Large intestine (tissue), 3 donors: ENCODE measurements at regions not wholly inside any gene's neighbourhood (a gene's known extent, or its start where the extent isn't known, plus 50 kb on each side); places are given as distances from the start of the nearest gene placed in this dataset.

Experiments
- DNase-seq, 2 donors: peaks; one replicate each; pipeline versions ENCODE4 v3.0.0 to v3.0.0-alpha.2; 2013
- H3K27ac ChIP-seq: one replicate; pipeline ENCODE4 v1.5.1; 2013; ENCODE audit warnings: low read length
- H3K27me3 ChIP-seq: 2 replicates; pipeline ENCODE4 v1.6.1; 2013; ENCODE audit warnings: low read length; ENCODE audit not compliant: control insufficient read depth, insufficient read depth
- H3K36me3 ChIP-seq: 2 replicates; pipeline ENCODE4 v1.6.1; 2013; ENCODE audit warnings: low read length; ENCODE audit not compliant: control insufficient read depth, insufficient read depth
- H3K4me1 ChIP-seq: one replicate; pipeline ENCODE4 v1.6.1; 2013; ENCODE audit warnings: low read length; ENCODE audit not compliant: control insufficient read depth, insufficient read depth
- H3K4me3 ChIP-seq: one replicate; pipeline ENCODE4 v1.5.1; 2013; ENCODE audit warnings: low read length
- H3K9me3 ChIP-seq: one replicate; pipeline ENCODE4 v1.6.1; 2013; ENCODE audit warnings: mild to moderate bottlenecking, low read depth, low read length, moderate library complexity; ENCODE audit not compliant: control insufficient read depth
- WGBS: methylation state at CpG from one replicate; pipeline ENCODE4 v1.1.5; 2013; ENCODE audit warnings: low lambda C conversion rate; ENCODE audit not compliant: insufficient coverage; 5-methylcytosine and 5-hydroxymethylcytosine counted together

GRCh38 chr14:58780605-58781004 lies 142.8 kb downstream of the DACT1 start:
- H3K9me3 ChIP-seq, result no peaks in the 10 kb centered on the region
- H3K27me3 ChIP-seq, result no peaks in the 10 kb centered on the region
- no peak overlapping the region for H3K27ac ChIP-seq
- no peak overlapping the region for H3K4me3 ChIP-seq
- no CpG with 5 or more reads among the region's 6 CpGs for WGBS
- H3K36me3 ChIP-seq, result no peaks in the 10 kb centered on the region
- DNase-seq, result peak; percentile 54 to 56
- H3K4me1 ChIP-seq, result peaks cover 20% of the 10 kb centered on the region

- H3K4me3 ChIP-seq, result no peak overlapping the region
- DNase-seq, result no peak
- H3K27me3 ChIP-seq, result no peaks in the 10 kb centered on the region
- WGBS, result 81% methylated on average over 3 of the region's 6 CpGs
- H3K9me3 ChIP-seq, result no peaks in the 10 kb centered on the region
- peaks cover 20% of the 10 kb centered on the region for H3K4me1 ChIP-seq
- no peak overlapping the region for H3K27ac ChIP-seq
- H3K36me3 ChIP-seq, result no peaks in the 10 kb centered on the region
These were observed 144.2 kb downstream of the DACT1 start for GRCh38 chr14:58782011-58782410.

GRCh38 chr14:58783792-58784511 lies 146.2 kb downstream of the DACT1 start:
- no peak for DNase-seq
- Histone ChIP-seq H3K27me3 (no peaks in the 10 kb centered on the region), H3K9me3 (no peaks in the 10 kb centered on the region), H3K4me3 (no peak overlapping the region), H3K4me1 (peaks cover 13% of the 10 kb centered on the region), H3K27ac (no peak overlapping the region), H3K36me3 (no peaks in the 10 kb centered on the region)
- WGBS, result 79% methylated on average over 6 of the region's 10 CpGs

GRCh38 chr14:58784931-58785330 lies 147.2 kb downstream of the DACT1 start:
- H3K4me3 ChIP-seq, result no peak overlapping the region
- no CpG with 5 or more reads among the region's 1 CpG for WGBS
- no peak for DNase-seq
- H3K9me3 ChIP-seq, result no peaks in the 10 kb centered on the region
- peaks cover 13% of the 10 kb centered on the region for H3K4me1 ChIP-seq
- H3K27me3 ChIP-seq, result no peaks in the 10 kb centered on the region
- H3K36me3 ChIP-seq, result no peaks in the 10 kb centered on the region
- H3K27ac ChIP-seq, result no peak overlapping the region

- no peak overlapping the region for H3K4me3 ChIP-seq
- no peaks in the 10 kb centered on the region for H3K36me3 ChIP-seq
- H3K27ac ChIP-seq, result no peak overlapping the region
- no peaks in the 10 kb centered on the region for H3K27me3 ChIP-seq
- H3K9me3 ChIP-seq, result no peaks in the 10 kb centered on the region
- peaks cover 7% of the 10 kb centered on the region for H3K4me1 ChIP-seq
- no peak for DNase-seq
- 100% methylated on average over 1 of the region's 3 CpGs for WGBS
These were observed 147.9 kb downstream of the DACT1 start for GRCh38 chr14:58785701-58786100.

GRCh38 chr14:58787592-58787991 lies 149.8 kb downstream of the DACT1 start:
- no CpG with 5 or more reads among the region's 1 CpG for WGBS
- Histone ChIP-seq H3K9me3 (no peaks in the 10 kb centered on the region), H3K4me3 (no peak overlapping the region), H3K27me3 (no peaks in the 10 kb centered on the region), H3K4me1 (no peaks in the 10 kb centered on the region), H3K36me3 (no peaks in the 10 kb centered on the region), H3K27ac (no peak overlapping the region)
- no peak for DNase-seq

GRCh38 chr14:58788655-58789503 lies 151.1 kb downstream of the DACT1 start:
- Histone ChIP-seq H3K36me3 (no peaks in the 10 kb centered on the region), H3K4me1 (peaks cover 6% of the 10 kb centered on the region), H3K4me3 (no peak overlapping the region), H3K27ac (no peak overlapping the region), H3K27me3 (no peaks in the 10 kb centered on the region), H3K9me3 (no peaks in the 10 kb centered on the region)
- DNase-seq, result no peak
- WGBS, result 80% methylated on average over 1 of the region's 4 CpGs

GRCh38 chr14:58789736-58790135 lies 152.0 kb downstream of the DACT1 start:
- 100% methylated on average over 1 of the region's 4 CpGs for whole genome bisulfite sequencing
- Histone ChIP-seq H3K4me1 (peaks cover 6% of the 10 kb centered on the region), H3K27ac (no peak overlapping the region), H3K4me3 (no peak overlapping the region), H3K27me3 (no peaks in the 10 kb centered on the region), H3K36me3 (no peaks in the 10 kb centered on the region), H3K9me3 (no peaks in the 10 kb centered on the region)
- no peak for DNase-seq

GRCh38 chr14:58792416-58792815 lies 154.7 kb downstream of the DACT1 start:
- DNase-seq, result no peak
- H3K4me3 ChIP-seq, result no peak overlapping the region
- WGBS, result 61% methylated on average over 3 of the region's 3 CpGs
- H3K27ac ChIP-seq, result no peak overlapping the region
- no peaks in the 10 kb centered on the region for H3K36me3 ChIP-seq
- H3K9me3 ChIP-seq, result no peaks in the 10 kb centered on the region
- H3K27me3 ChIP-seq, result no peaks in the 10 kb centered on the region
- H3K4me1 ChIP-seq, result peaks cover 9% of the 10 kb centered on the region

- Histone ChIP-seq H3K27ac (no peak overlapping the region), H3K4me3 (no peak overlapping the region), H3K36me3 (no peaks in the 10 kb centered on the region), H3K4me1 (peaks cover 9% of the 10 kb centered on the region), H3K9me3 (no peaks in the 10 kb centered on the region), H3K27me3 (no peaks in the 10 kb centered on the region)
- 80% methylated on average over 1 of the region's 4 CpGs for WGBS
- peak in 1 of 2 donors; percentile 30 for DNase-seq
These were observed 155.5 kb downstream of the DACT1 start for GRCh38 chr14:58793131-58793740.
